Activated CD8-positive, alpha-beta T cell treated with anti-CD3 and anti-CD28 coated beads for 36 hours (primary cell): ENCODE measurements at regions not wholly inside any gene's neighbourhood (a gene's known extent, or its start where the extent isn't known, plus 50 kb on each side); places are given as distances from the start of the nearest gene placed in this dataset.

Experiments
- ATAC-seq: fragments of 200-7000 bp; cut with Tn5 transposase; one replicate; pipeline ENCODE4 v1.10.0; 2021; ENCODE audit warnings: mild to moderate bottlenecking, moderate library complexity
- CTCF ChIA-PET: fragments of 350-600 bp; sonication (Branson Sonifier 250); formaldehyde crosslinking; loops from one replicate; lab custom pipeline; 2021; ENCODE audit warnings: antibody characterized with exemption; lab: Charles Lee
- POLR2A ChIA-PET: fragments of 350-600 bp; sonication (Branson Sonifier 250); formaldehyde crosslinking; loops from one replicate; lab custom pipeline; 2021; ENCODE audit warnings: antibody characterized with exemption; lab: Charles Lee
- DNase-seq: peaks from one replicate; pipeline ENCODE4 v3.0.0-alpha.2; 2020
- H3K27ac Mint-ChIP-seq: one replicate; pipeline ENCODE4 v1.8.0; 2021; ENCODE audit warnings: mild to moderate bottlenecking, mixed read lengths
- H3K27me3 Mint-ChIP-seq: one replicate; pipeline ENCODE4 v1.8.0; 2021; ENCODE audit warnings: mixed read lengths
- H3K36me3 Mint-ChIP-seq: one replicate; pipeline ENCODE4 v1.8.0; 2021; ENCODE audit warnings: low read depth, mixed read lengths
- H3K4me1 Mint-ChIP-seq: one replicate; pipeline ENCODE4 v1.8.0; 2021; ENCODE audit warnings: low read depth, mixed read lengths
- H3K4me3 Mint-ChIP-seq: one replicate; pipeline ENCODE4 v1.8.0; 2021; ENCODE audit warnings: mild to moderate bottlenecking, moderate library complexity, mixed read lengths
- H3K9me3 Mint-ChIP-seq: one replicate; pipeline ENCODE4 v1.8.0; 2021; ENCODE audit warnings: mixed read lengths
- intact Hi-C: fragments of 100-400 bp; cut with micrococcal nuclease; formaldehyde crosslinking; loops from one replicate; pipeline ENCODE4 v1.10.0; 2022
- TF ChIP-seq, protein P1 (sequence below): fragments of 200-600 bp; IDR thresholded peaks from one replicate; pipeline ENCODE4 v1.8.0; 2022; ENCODE audit warnings: antibody characterized with exemption, mild to moderate bottlenecking

DNA sequence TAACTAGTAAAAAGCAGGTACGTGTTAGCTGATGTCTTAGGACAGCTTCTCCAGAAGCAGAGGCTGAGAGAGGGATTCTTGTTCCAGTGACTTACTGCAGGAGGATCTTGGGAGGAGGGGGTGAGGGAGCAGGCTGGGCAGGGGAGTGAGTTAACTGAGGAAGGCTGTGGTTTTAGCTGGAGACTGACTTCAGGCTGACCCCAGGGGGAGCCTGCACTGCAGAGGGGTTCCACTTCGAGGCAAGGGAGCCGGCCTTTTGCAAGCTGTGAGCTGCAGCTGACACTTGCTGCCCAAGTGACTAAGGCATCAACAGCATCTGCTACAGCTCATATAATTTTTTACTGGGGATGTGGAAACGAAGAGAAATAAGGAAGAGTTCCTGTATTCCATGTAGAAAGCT, 50.4 kb upstream of the SOD1 start:
- ChIA-PET CTCF (interaction anchor here (1.0 to 2.2 kb wide), 4 partner anchors 14 to 510 kb away, joined by 3 to 6 read pairs (median 4); no protein-coding TSS in a partner anchor), POLR2A (no interaction called here)
- Mint-ChIP-seq H3K27ac (no peak overlapping the region), H3K4me1 (peaks cover 9% of the 10 kb centered on the region), H3K4me3 (no peak overlapping the region), H3K9me3 (peaks cover 12% of the 10 kb centered on the region), H3K36me3 (peaks cover 5% of the 10 kb centered on the region), H3K27me3 (peaks cover 9% of the 10 kb centered on the region)
- DNase-seq (no peak), ATAC-seq (no peak)
- TF ChIP-seq, protein P1, sequence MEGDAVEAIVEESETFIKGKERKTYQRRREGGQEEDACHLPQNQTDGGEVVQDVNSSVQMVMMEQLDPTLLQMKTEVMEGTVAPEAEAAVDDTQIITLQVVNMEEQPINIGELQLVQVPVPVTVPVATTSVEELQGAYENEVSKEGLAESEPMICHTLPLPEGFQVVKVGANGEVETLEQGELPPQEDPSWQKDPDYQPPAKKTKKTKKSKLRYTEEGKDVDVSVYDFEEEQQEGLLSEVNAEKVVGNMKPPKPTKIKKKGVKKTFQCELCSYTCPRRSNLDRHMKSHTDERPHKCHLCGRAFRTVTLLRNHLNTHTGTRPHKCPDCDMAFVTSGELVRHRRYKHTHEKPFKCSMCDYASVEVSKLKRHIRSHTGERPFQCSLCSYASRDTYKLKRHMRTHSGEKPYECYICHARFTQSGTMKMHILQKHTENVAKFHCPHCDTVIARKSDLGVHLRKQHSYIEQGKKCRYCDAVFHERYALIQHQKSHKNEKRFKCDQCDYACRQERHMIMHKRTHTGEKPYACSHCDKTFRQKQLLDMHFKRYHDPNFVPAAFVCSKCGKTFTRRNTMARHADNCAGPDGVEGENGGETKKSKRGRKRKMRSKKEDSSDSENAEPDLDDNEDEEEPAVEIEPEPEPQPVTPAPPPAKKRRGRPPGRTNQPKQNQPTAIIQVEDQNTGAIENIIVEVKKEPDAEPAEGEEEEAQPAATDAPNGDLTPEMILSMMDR, result no peak
- intact Hi-C loops, result no loop called here

DNA sequence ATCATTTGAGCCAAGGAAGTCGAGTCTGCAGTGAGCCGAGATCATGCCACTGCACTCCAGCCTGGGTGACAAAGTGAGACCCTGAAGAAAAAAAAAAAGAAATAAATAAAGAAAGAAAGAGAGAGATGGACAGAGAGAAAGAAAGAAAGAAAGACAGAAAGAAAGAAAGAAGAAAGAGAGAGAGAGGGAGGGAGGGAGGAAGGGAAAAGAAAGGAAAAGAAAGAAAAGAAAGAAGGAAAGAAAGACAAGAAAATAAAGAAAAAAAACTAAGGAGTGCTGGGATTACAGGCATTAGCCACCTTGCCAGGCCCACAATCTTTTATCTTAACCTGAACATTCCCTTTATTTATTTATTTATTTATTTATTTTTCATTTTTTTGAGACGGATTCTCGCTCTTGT, 51.7 kb upstream of the SOD1 start:
- H3K4me1 Mint-ChIP-seq, result peaks cover 5% of the 10 kb centered on the region
- peaks cover 5% of the 10 kb centered on the region for H3K36me3 Mint-ChIP-seq
- no peak overlapping the region for H3K4me3 Mint-ChIP-seq
- peaks cover 12% of the 10 kb centered on the region for H3K9me3 Mint-ChIP-seq
- H3K27ac Mint-ChIP-seq, result no peak overlapping the region
- intact Hi-C loops, result no loop called here
- ATAC-seq (no peak), DNase-seq (no peak)
- ChIA-PET POLR2A (no interaction called here), CTCF (interaction anchor here (2.2 kb wide), 1 partner anchor 27 kb away, joined by 6 read pairs; no protein-coding TSS in a partner anchor)
- TF ChIP-seq, protein P1, result no peak
- peaks cover 9% of the 10 kb centered on the region for H3K27me3 Mint-ChIP-seq

DNA sequence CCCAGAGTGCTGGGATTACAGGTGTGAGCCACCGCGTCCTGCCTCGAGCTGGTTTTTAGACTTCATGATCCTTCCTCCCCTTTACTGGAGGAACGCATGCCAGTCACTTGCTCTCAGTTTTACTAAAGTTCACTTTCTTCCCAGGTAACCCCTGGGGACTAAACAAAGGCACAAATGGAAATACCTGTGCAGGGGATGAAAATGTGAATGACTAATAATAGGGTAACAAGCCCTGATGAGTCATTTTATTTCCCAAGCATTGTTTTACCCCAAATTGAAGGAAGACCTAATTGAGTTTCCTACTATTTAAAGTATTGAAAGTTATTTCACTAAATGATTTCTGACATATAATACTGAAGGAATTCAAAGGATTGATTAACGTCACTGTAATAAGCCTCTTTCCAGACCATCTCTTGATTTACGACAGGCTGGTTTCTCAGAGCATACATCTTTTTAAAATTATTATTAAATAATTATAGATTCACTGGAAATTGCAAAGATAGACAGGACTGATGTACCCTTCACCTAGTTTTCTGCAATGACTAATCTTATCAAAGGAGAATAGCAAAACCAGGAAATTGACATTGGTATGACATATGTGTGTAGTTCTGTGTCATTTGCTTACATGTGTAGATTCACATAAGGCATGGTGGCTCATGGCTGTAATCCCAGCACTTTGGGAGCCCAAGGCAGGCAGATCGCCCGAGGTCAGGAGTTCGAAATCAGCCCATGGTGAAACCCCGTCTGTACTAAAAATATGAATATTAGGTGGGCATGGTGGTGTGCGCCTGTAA, 53.2 kb upstream of the SOD1 start:
- H3K9me3 Mint-ChIP-seq, result peaks cover 5% of the 10 kb centered on the region
- POLR2A ChIA-PET, result no interaction called here
- intact Hi-C loops, result no loop called here
- ATAC-seq (no peak), DNase-seq (no peak)
- H3K4me1 Mint-ChIP-seq, result peaks cover 5% of the 10 kb centered on the region
- H3K27me3 Mint-ChIP-seq, result peaks cover 6% of the 10 kb centered on the region
- TF ChIP-seq, protein P1, result no peak
- H3K36me3 Mint-ChIP-seq, result peaks cover 2% of the 10 kb centered on the region
- H3K4me3 Mint-ChIP-seq, result no peak overlapping the region
- CTCF ChIA-PET, result interaction anchor here (1.1 to 5.7 kb wide), 2 partner anchors 25 to 507 kb away, joined by 6 to 28 read pairs; no protein-coding TSS in a partner anchor
- no peak overlapping the region for H3K27ac Mint-ChIP-seq

DNA sequence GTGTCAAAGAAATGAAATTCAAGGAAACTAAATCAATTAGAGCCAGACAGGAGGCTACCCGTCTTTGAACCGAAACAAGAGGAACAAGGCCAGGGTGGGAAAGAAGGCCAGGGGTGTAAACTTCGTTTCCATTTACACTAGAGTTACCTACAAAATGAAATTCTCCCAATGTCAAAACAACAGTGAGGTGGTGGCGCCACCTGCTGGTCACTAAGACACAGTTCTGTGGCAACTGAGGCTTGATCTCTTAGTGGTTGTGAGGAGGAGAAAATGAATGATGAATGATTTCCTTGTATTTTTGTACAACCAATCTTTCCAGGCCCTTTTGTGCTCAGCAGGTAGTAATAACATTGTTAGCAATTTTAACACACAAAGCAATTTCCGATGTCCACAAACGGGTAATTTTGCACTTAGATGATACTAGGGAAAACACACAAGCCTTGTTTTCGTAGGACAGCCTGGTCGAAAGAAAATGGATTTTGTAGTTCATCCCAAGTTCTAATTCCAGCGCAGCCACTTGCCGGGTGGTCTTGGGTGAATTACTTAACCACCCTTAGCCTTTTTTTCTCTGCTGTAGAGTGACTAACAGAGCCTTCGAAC, 54.8 kb upstream of the SOD1 start:
- TF ChIP-seq, protein P1, result peak; percentile 79
- POLR2A ChIA-PET, result interaction anchor here (1.0 kb wide), 1 partner anchor 126 kb away, joined by 3 read pairs; no protein-coding TSS in a partner anchor
- DNase-seq, result peak; percentile 86
- Mint-ChIP-seq H3K9me3 (no peaks in the 10 kb centered on the region), H3K27ac (no peak overlapping the region), H3K4me3 (no peak overlapping the region), H3K27me3 (peaks cover 2% of the 10 kb centered on the region), H3K36me3 (no peaks in the 10 kb centered on the region), H3K4me1 (peaks cover 5% of the 10 kb centered on the region)
- CTCF ChIA-PET, result interaction anchor here (0.6 to 5.7 kb wide), 28 partner anchors 9 to 517 kb away, joined by 3 to 28 read pairs (median 4); no protein-coding TSS in a partner anchor
- ATAC-seq, result peak; percentile 65
- intact Hi-C loops, result loop anchor here (2.0 to 5.0 kb wide), 2 partner anchors 406 to 507 kb away; no protein-coding TSS in a partner anchor

DNA sequence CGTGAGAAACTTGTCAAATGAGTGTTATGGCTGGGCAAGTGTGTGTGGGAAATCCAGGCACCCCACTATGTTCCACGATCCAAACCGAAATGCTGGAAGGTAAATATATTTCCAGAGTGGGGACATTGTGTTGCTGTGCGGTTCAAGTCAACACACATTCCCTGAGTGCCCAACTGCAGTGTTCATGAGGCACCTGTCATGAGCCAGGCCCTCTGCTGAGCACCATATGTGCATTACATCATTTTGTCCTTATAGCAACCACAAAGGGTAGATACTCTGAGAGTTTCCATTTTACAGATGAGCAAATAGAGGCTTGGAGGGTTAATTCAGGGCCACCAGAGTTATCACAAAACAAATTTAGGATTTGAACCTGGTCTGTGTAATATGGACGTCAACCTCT, 59.9 kb upstream of the SOD1 start:
- no peaks in the 10 kb centered on the region for H3K9me3 Mint-ChIP-seq
- DNase-seq, result no peak
- intact Hi-C loops, result no loop called here
- ChIA-PET POLR2A (no interaction called here), CTCF (no interaction called here)
- no peaks in the 10 kb centered on the region for H3K36me3 Mint-ChIP-seq
- peaks cover 2% of the 10 kb centered on the region for H3K4me1 Mint-ChIP-seq
- H3K27me3 Mint-ChIP-seq, result no peaks in the 10 kb centered on the region
- TF ChIP-seq, protein P1, result no peak
- H3K4me3 Mint-ChIP-seq, result no peak overlapping the region
- ATAC-seq, result no peak
- no peak overlapping the region for H3K27ac Mint-ChIP-seq
